ENCODE measurements at regions not wholly inside any gene's neighbourhood (a gene's known extent, or its start where the extent isn't known, plus 50 kb on each side); places are given as distances from the start of the nearest gene placed in this dataset.
A peak's percentile ranks its signal among the peaks of the same experiment; 100 is the strongest.

DNA sequence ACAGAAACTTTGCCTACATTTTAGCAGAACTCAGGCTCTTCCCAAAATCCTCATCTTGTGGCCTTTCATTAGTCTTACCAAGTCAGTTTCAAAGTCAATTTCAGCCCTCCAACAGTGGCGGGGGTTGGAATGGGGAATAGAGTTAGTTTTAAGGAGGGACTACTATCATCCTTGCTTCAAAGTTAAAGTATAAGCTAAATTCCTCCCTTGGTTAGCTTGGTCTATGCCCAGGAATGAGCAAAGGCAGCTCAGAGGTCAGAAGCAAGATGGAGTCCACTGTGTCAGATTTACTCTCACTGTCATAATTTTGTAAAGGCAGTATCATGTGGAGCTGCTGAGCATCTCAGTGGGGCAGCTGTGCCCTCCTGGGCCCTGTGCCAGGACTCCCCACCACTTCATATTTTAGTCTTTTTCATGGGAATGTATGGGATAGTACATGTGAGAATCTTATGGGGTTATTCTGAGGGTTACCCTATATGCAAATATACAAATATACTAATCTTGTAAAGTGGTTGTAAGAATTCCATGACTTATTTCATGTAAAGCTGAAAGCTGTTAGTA, 145.2 kb upstream of the MMADHC start:
- Histone ChIP-seq H3K9me3 (ENCODE audit: control insufficient read depth, low read depth, low read length) (no peaks in the 10 kb centered on the region), H3K4me3 (ENCODE audit: control insufficient read depth in 2 of 3, extremely low read depth in 1 of 3, insufficient read depth in 2 of 3, low read depth in 1 of 3, low read length in 3 of 3) (no peak overlapping the region), H3K4me2 (ENCODE audit: control insufficient read depth, extremely low read depth, insufficient read depth, low read depth, low read length) (no peak overlapping the region), H4K20me1 (ENCODE audit: control insufficient read depth, extremely low read depth, insufficient read depth, low read length) (no peaks in the 10 kb centered on the region), H2AFZ (ENCODE audit: control insufficient read depth, low read length) (no peak overlapping the region), H3K27me3 (ENCODE audit: control insufficient read depth, extremely low read depth, insufficient read depth, low read length) (no peaks in the 10 kb centered on the region), H3K4me1 (ENCODE audit: control insufficient read depth, extremely low read depth, insufficient read depth, low read length) (peaks cover 37% of the 10 kb centered on the region), H3K79me2 (ENCODE audit: control insufficient read depth, insufficient read depth, low read length) (no peaks in the 10 kb centered on the region), H3K27ac (ENCODE audit: control insufficient read depth, insufficient read depth, low read length) (peak overlapping the region; percentile 37), H3K9ac (ENCODE audit: control insufficient read depth, extremely low read depth, insufficient read depth, low read length) (no peak overlapping the region), H3K9me1 (ENCODE audit: control insufficient read depth, extremely low read depth, insufficient read depth, low read length) (no peaks in the 10 kb centered on the region), H3K36me3 (ENCODE audit: control insufficient read depth in 2 of 2, extremely low read depth in 1 of 2, insufficient read depth in 2 of 2, low read length in 2 of 2) (no peaks in the 10 kb centered on the region)
- dilution Hi-C loops (cut with MboI; ENCODE audit: extremely low pct_ligation_motif_present, low sequenced_read_pairs), result no loop called here
- FAIRE-seq (no peak), DNase-seq (ENCODE audit: low read depth, low spot score) (no peak)
- no peak for TF ChIP-seq EZH2 (IDR thresholded peaks at IDR 0.05; ENCODE audit: low read length)
- TF ChIP-seq, protein P1, sequence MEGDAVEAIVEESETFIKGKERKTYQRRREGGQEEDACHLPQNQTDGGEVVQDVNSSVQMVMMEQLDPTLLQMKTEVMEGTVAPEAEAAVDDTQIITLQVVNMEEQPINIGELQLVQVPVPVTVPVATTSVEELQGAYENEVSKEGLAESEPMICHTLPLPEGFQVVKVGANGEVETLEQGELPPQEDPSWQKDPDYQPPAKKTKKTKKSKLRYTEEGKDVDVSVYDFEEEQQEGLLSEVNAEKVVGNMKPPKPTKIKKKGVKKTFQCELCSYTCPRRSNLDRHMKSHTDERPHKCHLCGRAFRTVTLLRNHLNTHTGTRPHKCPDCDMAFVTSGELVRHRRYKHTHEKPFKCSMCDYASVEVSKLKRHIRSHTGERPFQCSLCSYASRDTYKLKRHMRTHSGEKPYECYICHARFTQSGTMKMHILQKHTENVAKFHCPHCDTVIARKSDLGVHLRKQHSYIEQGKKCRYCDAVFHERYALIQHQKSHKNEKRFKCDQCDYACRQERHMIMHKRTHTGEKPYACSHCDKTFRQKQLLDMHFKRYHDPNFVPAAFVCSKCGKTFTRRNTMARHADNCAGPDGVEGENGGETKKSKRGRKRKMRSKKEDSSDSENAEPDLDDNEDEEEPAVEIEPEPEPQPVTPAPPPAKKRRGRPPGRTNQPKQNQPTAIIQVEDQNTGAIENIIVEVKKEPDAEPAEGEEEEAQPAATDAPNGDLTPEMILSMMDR (optimal IDR thresholded peaks at IDR 0.05 in 1 of 3, IDR thresholded peaks at IDR 0.05 in 1 of 3, conservative IDR thresholded peaks at IDR 0.05 in 1 of 3; ENCODE audit: extremely low read depth in 1 of 3, insufficient read depth in 2 of 3, low read length in 3 of 3), result no peak

DNA sequence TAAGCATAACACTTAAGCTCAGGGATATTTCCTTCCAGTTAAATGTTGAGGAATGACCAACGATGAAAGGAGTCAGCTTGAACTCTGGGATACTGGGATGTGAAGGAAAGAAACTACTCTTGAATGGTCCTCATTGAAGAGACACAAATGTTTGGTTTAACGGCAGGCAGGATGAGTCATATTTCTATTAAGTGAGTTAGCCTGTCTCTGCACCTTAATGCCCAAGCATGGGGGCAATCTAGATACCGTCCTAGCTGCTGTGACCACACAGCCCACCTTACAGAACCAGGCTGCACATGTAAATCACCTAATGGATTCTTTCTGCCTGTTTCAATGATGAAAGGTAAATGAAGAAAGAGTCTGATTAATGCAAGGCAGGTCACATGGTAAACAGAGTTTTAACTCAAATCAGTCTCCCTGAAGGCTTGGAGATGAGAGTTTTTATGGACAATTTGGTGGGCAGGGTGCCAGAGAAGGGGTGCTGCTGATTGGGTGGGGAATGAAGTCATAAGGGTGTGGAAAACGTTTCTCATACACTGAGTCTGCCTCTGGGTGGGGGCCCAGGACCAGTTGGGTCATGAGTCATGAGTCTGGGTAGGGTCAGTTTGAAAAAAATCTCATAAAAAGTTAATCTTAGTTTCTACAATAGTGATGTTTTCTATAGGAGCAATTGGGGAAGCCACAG, 144.6 kb upstream of the MMADHC start:
- Histone ChIP-seq H3K9me1 (ENCODE audit: control insufficient read depth, extremely low read depth, insufficient read depth, low read length) (no peaks in the 10 kb centered on the region), H3K27me3 (ENCODE audit: control insufficient read depth, extremely low read depth, insufficient read depth, low read length) (no peaks in the 10 kb centered on the region), H3K27ac (ENCODE audit: control insufficient read depth, insufficient read depth, low read length) (peak overlapping the region; percentile 62), H3K4me1 (ENCODE audit: control insufficient read depth, extremely low read depth, insufficient read depth, low read length) (peaks cover 37% of the 10 kb centered on the region), H3K4me2 (ENCODE audit: control insufficient read depth, extremely low read depth, insufficient read depth, low read depth, low read length) (peak overlapping the region; percentile 50), H3K9ac (ENCODE audit: control insufficient read depth, extremely low read depth, insufficient read depth, low read length) (no peak overlapping the region), H3K79me2 (ENCODE audit: control insufficient read depth, insufficient read depth, low read length) (no peaks in the 10 kb centered on the region), H3K4me3 (ENCODE audit: control insufficient read depth in 2 of 3, extremely low read depth in 1 of 3, insufficient read depth in 2 of 3, low read depth in 1 of 3, low read length in 3 of 3) (no peak overlapping the region), H3K9me3 (ENCODE audit: control insufficient read depth, low read depth, low read length) (no peaks in the 10 kb centered on the region), H2AFZ (ENCODE audit: control insufficient read depth, low read length) (no peak overlapping the region), H3K36me3 (ENCODE audit: control insufficient read depth in 2 of 2, extremely low read depth in 1 of 2, insufficient read depth in 2 of 2, low read length in 2 of 2) (no peaks in the 10 kb centered on the region), H4K20me1 (ENCODE audit: control insufficient read depth, extremely low read depth, insufficient read depth, low read length) (no peaks in the 10 kb centered on the region)
- TF ChIP-seq, protein P1 (optimal IDR thresholded peaks at IDR 0.05 in 1 of 3, IDR thresholded peaks at IDR 0.05 in 1 of 3, conservative IDR thresholded peaks at IDR 0.05 in 1 of 3; ENCODE audit: extremely low read depth in 1 of 3, insufficient read depth in 2 of 3, low read length in 3 of 3), result no peak
- TF ChIP-seq EZH2 (IDR thresholded peaks at IDR 0.05; ENCODE audit: low read length), result no peak
- FAIRE-seq (peak; percentile 79), DNase-seq (ENCODE audit: low read depth, low spot score) (peak; percentile 77)
- dilution Hi-C loops (cut with MboI; ENCODE audit: extremely low pct_ligation_motif_present, low sequenced_read_pairs), result no loop called here

All from keratinocyte (primary cell).